COLO829 (cell line): ENCODE measurements at regions not wholly inside any gene's neighbourhood (a gene's known extent, or its start where the extent isn't known, plus 50 kb on each side); places are given as distances from the start of the nearest gene placed in this dataset.

Experiments
- DNase-seq: peaks from one replicate; pipeline ENCODE4 v3.0.0; 2012; ENCODE audit warnings: low spot score

DNA sequence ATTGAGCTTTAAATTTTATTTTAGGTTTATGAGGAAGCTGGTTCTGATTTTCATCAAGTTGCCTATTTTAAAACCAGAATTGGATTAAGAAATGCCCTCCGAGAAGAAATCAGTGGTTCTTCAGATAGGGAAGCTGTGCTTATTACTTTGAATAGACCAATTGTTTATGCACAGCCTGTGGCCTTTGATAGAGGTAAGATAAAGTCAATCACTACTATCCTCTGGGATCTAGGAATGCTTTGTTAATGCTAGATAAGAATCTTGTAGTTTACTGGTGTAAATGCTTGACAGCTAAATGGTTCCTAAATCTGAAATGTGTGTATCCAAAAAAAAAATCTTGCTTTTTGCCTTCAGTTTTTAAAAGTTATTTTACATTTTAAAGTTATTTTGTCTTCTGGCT lies 73.0 kb upstream of the ADAD1 start:
- DNase-seq: peak; percentile 29

- peak; percentile 15 for DNase-seq
Observed at GRCh38 chr4:122309988-122310626, 68.7 kb upstream of the ADAD1 start.

- DNase-seq: no peak
Observed at GRCh38 chr4:122313006-122313646, 65.7 kb upstream of the ADAD1 start.

DNA sequence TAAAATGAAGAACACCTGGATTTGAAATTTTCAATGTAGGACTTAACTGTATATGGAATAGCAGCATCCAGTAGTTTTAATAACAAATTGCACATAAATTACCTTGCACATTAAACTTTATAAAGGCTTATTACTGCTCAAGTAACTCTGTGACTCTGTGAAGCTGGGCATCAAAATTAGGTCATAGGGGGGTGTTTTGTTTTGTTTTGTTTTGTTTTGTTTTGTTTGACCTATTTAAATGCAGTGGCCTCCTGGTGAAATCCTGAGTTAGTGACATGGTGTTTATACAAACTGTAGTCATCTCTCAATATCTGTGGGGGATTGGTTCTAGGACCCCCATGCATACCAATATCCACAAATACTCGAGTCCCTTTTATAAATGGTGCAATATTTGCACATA lies 51.9 kb upstream of the ADAD1 start:
- DNase-seq: no peak

GRCh38 chr4:122328893-122329292 lies 49.9 kb upstream of the ADAD1 start:
- DNase-seq: no peak
